Spinal cord (tissue), 9 donors: ENCODE measurements at regions not wholly inside any gene's neighbourhood (a gene's known extent, or its start where the extent isn't known, plus 50 kb on each side); places are given as distances from the start of the nearest gene placed in this dataset.

Experiments
- DNase-seq, 6 donors: peaks; one replicate each; pipeline versions ENCODE4 v3.0.0 to v3.0.0-alpha.2; 2013 to 2015; ENCODE audit warnings: low spot score in 6 of 6, low read depth in 4 of 6
- H3K27ac ChIP-seq: one replicate; pipeline ENCODE4 v1.5.1; 2013; ENCODE audit warnings: low read depth, low read length, control low read depth
- H3K27me3 ChIP-seq: one replicate; pipeline ENCODE4 v1.6.1; 2013; ENCODE audit warnings: low read length; ENCODE audit not compliant: control insufficient read depth, insufficient read depth
- H3K36me3 ChIP-seq: one replicate; pipeline ENCODE4 v1.6.1; 2013; ENCODE audit warnings: low read length; ENCODE audit not compliant: control insufficient read depth, insufficient read depth
- H3K4me1 ChIP-seq: one replicate; pipeline ENCODE4 v1.6.1; 2013; ENCODE audit warnings: low read length; ENCODE audit not compliant: control insufficient read depth, insufficient read depth
- H3K4me3 ChIP-seq: one replicate; pipeline ENCODE4 v1.5.1; 2013; ENCODE audit warnings: low read depth, low read length, control low read depth
- H3K9me3 ChIP-seq: one replicate; pipeline ENCODE4 v1.6.1; 2013; ENCODE audit warnings: low read length; ENCODE audit not compliant: control insufficient read depth, insufficient read depth
- WGBS: methylation state at CpG from one replicate; pipeline ENCODE4 v1.1.5; 2013; ENCODE audit warnings: missing lambda C conversion rate; ENCODE audit not compliant: insufficient coverage; 5-methylcytosine and 5-hydroxymethylcytosine counted together
- donor health status: healthy.

GRCh38 chr2:9115229-9115628 lies 91.4 kb upstream of the ASAP2 start:
- Histone ChIP-seq H3K9me3 (no peaks in the 10 kb centered on the region), H3K36me3 (no peaks in the 10 kb centered on the region), H3K27me3 (no peaks in the 10 kb centered on the region), H3K27ac (no peak overlapping the region), H3K4me3 (no peak overlapping the region), H3K4me1 (peaks cover 12% of the 10 kb centered on the region)
- WGBS = 93% methylated on average over 2 of the region's 2 CpGs
- no peak for DNase-seq

- no CpG with 5 or more reads among the region's 3 CpGs for WGBS
- H3K4me1 ChIP-seq = peaks cover 12% of the 10 kb centered on the region
Measured at GRCh38 chr2:9114458-9114857, 92.2 kb upstream of the ASAP2 start.

GRCh38 chr2:9113916-9114315 lies 92.7 kb upstream of the ASAP2 start:
- H3K27me3 ChIP-seq = no peaks in the 10 kb centered on the region
- H3K4me3 ChIP-seq = no peak overlapping the region
- no peaks in the 10 kb centered on the region for H3K36me3 ChIP-seq
- WGBS = 65% methylated on average over 4 of the region's 5 CpGs
- H3K9me3 ChIP-seq = no peaks in the 10 kb centered on the region
- no peak for DNase-seq
- peaks cover 12% of the 10 kb centered on the region for H3K4me1 ChIP-seq
- H3K27ac ChIP-seq = no peak overlapping the region

More at GRCh38 chr2:9114458-9114857, 92.2 kb upstream of the ASAP2 start:
- Histone ChIP-seq H3K4me3 (no peak overlapping the region), H3K27me3 (no peaks in the 10 kb centered on the region), H3K27ac (no peak overlapping the region), H3K9me3 (no peaks in the 10 kb centered on the region), H3K36me3 (no peaks in the 10 kb centered on the region)
- DNase-seq = no peak

- no peak overlapping the region for H3K27ac ChIP-seq
- peaks cover 13% of the 10 kb centered on the region for H3K4me1 ChIP-seq
- no peak for DNase-seq
- H3K36me3 ChIP-seq = no peaks in the 10 kb centered on the region
- H3K9me3 ChIP-seq = no peaks in the 10 kb centered on the region
- H3K4me3 ChIP-seq = no peak overlapping the region
- 68% methylated on average over 2 of the region's 6 CpGs for WGBS
- H3K27me3 ChIP-seq = no peaks in the 10 kb centered on the region
Measured at GRCh38 chr2:9113262-9113661, 93.3 kb upstream of the ASAP2 start.

GRCh38 chr2:9112079-9112721 lies 94.4 kb upstream of the ASAP2 start:
- H3K27ac ChIP-seq = no peak overlapping the region
- no peaks in the 10 kb centered on the region for H3K27me3 ChIP-seq
- H3K4me3 ChIP-seq = no peak overlapping the region
- WGBS = 74% methylated on average over 23 of the region's 23 CpGs
- H3K36me3 ChIP-seq = no peaks in the 10 kb centered on the region
- no peaks in the 10 kb centered on the region for H3K9me3 ChIP-seq
- peaks cover 24% of the 10 kb centered on the region for H3K4me1 ChIP-seq
- no peak for DNase-seq

GRCh38 chr2:9110893-9111569 lies 95.6 kb upstream of the ASAP2 start:
- no peaks in the 10 kb centered on the region for H3K9me3 ChIP-seq
- no peak overlapping the region for H3K4me3 ChIP-seq
- no peak for DNase-seq
- no peaks in the 10 kb centered on the region for H3K27me3 ChIP-seq
- H3K27ac ChIP-seq = no peak overlapping the region
- peaks cover 35% of the 10 kb centered on the region for H3K4me1 ChIP-seq
- no peaks in the 10 kb centered on the region for H3K36me3 ChIP-seq
- WGBS = 77% methylated on average over 14 of the region's 15 CpGs

GRCh38 chr2:9110346-9110884 lies 96.2 kb upstream of the ASAP2 start:
- no peak overlapping the region for H3K4me3 ChIP-seq
- no peak overlapping the region for H3K27ac ChIP-seq
- no peak for DNase-seq
- H3K9me3 ChIP-seq = no peaks in the 10 kb centered on the region
- H3K27me3 ChIP-seq = no peaks in the 10 kb centered on the region
- H3K4me1 ChIP-seq = peaks cover 41% of the 10 kb centered on the region
- no peaks in the 10 kb centered on the region for H3K36me3 ChIP-seq
- 67% methylated on average over 6 of the region's 6 CpGs for WGBS

GRCh38 chr2:9109871-9110270 lies 96.7 kb upstream of the ASAP2 start:
- 95% methylated on average over 9 of the region's 11 CpGs for WGBS
- Histone ChIP-seq H3K27ac (no peak overlapping the region), H3K4me3 (no peak overlapping the region), H3K9me3 (no peaks in the 10 kb centered on the region), H3K36me3 (no peaks in the 10 kb centered on the region), H3K27me3 (no peaks in the 10 kb centered on the region), H3K4me1 (peaks cover 41% of the 10 kb centered on the region)
- DNase-seq = no peak

GRCh38 chr2:9108210-9108967 lies 98.2 kb upstream of the ASAP2 start:
- Histone ChIP-seq H3K9me3 (no peaks in the 10 kb centered on the region), H3K27ac (no peak overlapping the region), H3K4me3 (no peak overlapping the region), H3K27me3 (no peaks in the 10 kb centered on the region), H3K36me3 (no peaks in the 10 kb centered on the region), H3K4me1 (peaks cover 46% of the 10 kb centered on the region)
- WGBS = 68% methylated on average over 8 of the region's 11 CpGs
- no peak for DNase-seq
